Heart right ventricle (tissue), 16 donors: ENCODE measurements at regions not wholly inside any gene's neighbourhood (a gene's known extent, or its start where the extent isn't known, plus 50 kb on each side); places are given as distances from the start of the nearest gene placed in this dataset.

Experiments used
- ATAC-seq, 8 donors: fragments of 200-7000 bp; cut with Tn5 transposase; one replicate each; pipeline ENCODE4 v1.9.1; 2020; ENCODE audit warnings: mild to moderate bottlenecking in 8 of 8, moderate library complexity in 8 of 8, moderate number of reproducible peaks in 1 of 8
- DNase-seq, 2 donors: peaks; one replicate each; pipeline ENCODE4 v3.0.0-alpha.2; 2020
- H3K27ac ChIP-seq, 10 donors: fragments of 200-600 bp; sonication (generic) in 2 of 10; one replicate each; pipeline versions ENCODE4 v1.5.0 to v1.8.0; 2020 to 2022; ENCODE audit warnings: mild to moderate bottlenecking in 3 of 10
- H3K27me3 ChIP-seq, 7 donors: fragments of 200-600 bp; one replicate each; pipeline ENCODE4 v1.8.0; 2021 to 2022; ENCODE audit warnings: mild to moderate bottlenecking in 2 of 7
- H3K36me3 ChIP-seq, 9 donors: fragments of 200-600 bp; sonication (generic) in 1 of 9; one replicate each; pipeline versions ENCODE4 v1.5.0 to v1.8.0; 2020 to 2022; ENCODE audit warnings: mild to moderate bottlenecking in 2 of 9
- H3K4me1 ChIP-seq, 9 donors: fragments of 200-600 bp; sonication (generic) in 1 of 9; one replicate each; pipeline versions ENCODE4 v1.5.0 to v1.8.0; 2020 to 2022; ENCODE audit warnings: mild to moderate bottlenecking in 4 of 9
- H3K4me3 ChIP-seq, 10 donors: fragments of 200-600 bp; sonication (generic) in 2 of 10; one replicate each; pipeline versions ENCODE4 v1.5.0 to v1.8.0; 2020 to 2022; ENCODE audit warnings: mild to moderate bottlenecking in 7 of 10, moderate library complexity in 2 of 10
- H3K9me3 ChIP-seq, 11 donors: fragments of 200-600 bp in 10 of 11; sonication (generic) in 2 of 11; one replicate each; pipeline versions ENCODE4 v1.5.0 to v1.8.0; 2013 to 2022; ENCODE audit warnings: mild to moderate bottlenecking in 2 of 11, control low read depth in 1 of 11, moderate library complexity in 1 of 11
- CTCF ChIP-seq, 9 donors: fragments of 200-600 bp; sonication (generic) in 2 of 9; IDR thresholded peaks; one replicate each; pipeline versions ENCODE4 v1.5.0 to v1.8.0; 2021 to 2022; ENCODE audit warnings: antibody characterized with exemption in 9 of 9, mild to moderate bottlenecking in 5 of 9, moderate library complexity in 1 of 9
- WGBS, 2 donors: extraction: QIAGEN DNeasy Blood & Tissue Kit; methylation state at CpG; one replicate each; pipeline ENCODE4 v1.1.7; 2013; ENCODE audit warnings: inconsistent platforms in 1 of 2; 5-methylcytosine and 5-hydroxymethylcytosine counted together
- intact Hi-C, 10 donors: fragments of 100-400 bp; cut with DNase I; formaldehyde crosslinking; loops; one replicate each; pipeline versions ENCODE4 v1.11.1 to v1.14.2; 2022
- donor health status: Arrhythmogenic right ventricular cardiomyopathy.
- donor health status: ischemic (EF 13 %, LVEDD 7.1; RV severe dilation, severe dysfunction).
- donor health status: healthy with polysubstance abuse.
- donor health status: DM: no; HTN: yes; CAD: no.
- donor health status: DM: no; HTN: no; CAD: no.
- donor health status: ischemic (EF 25% LVEDD 6.9; RV normal size, moderate dysfunction).
- donor health status: ischemic (EF 25% LVEDD 5.7; RV mildly dilated, moderate dysfunction).
- donor health status: healthy.
- donor health status: DM: yes; HTN: yes; CAD: no.
- donor health status: Ischemic cardiomyopathy.
- donor health status: ischemic (EF 35%, LVEDD 5.7; RV mildly dilated, moderate dysfunction).
- donor health status: nonischemic (EF 11% LVEDD 7.7; RV severe dilation, severe dysfunction).
- donor health status: DM: yes; HTN: yes; CAD: no.
- donor health status: PGD.
- donor health status: ischemic (EF 29% LVEDD 5.4; RV normal size, mild dysfunction).
- donor health status: nonischemic (EF 23%, LVEDD 6.1; RV moderate dilation, normal function).

- ATAC-seq (no peak), DNase-seq (no peak)
- H3K27me3 ChIP-seq = no peaks in the 10 kb centered on the region
- H3K36me3 ChIP-seq = no peaks in the 10 kb centered on the region
- intact Hi-C loops = no loop called here
- no peak for TF ChIP-seq CTCF (IDR thresholded peaks at IDR 0.05)
- 54 to 62% methylated on average over 8 of the region's 8 CpGs for WGBS, 2 donors
- no peak overlapping the region for H3K27ac ChIP-seq
- H3K4me1 ChIP-seq = no peaks in the 10 kb centered on the region
- H3K4me3 ChIP-seq = no peak overlapping the region
- H3K9me3 ChIP-seq = peaks cover 0 to 3% (median 0%) of the 10 kb centered on the region in 11 donors
Observed at GRCh38 chr5:60185231-60186099, 291.9 kb upstream of the PDE4D start.

GRCh38 chr5:60184606-60185005, 291.1 kb upstream of the PDE4D start:
- WGBS, 2 donors = 76 to 81% methylated on average over 2 of the region's 2 CpGs
- no peak for DNase-seq
- intact Hi-C loops = no loop called here

GRCh38 chr5:60183881-60184280, 290.4 kb upstream of the PDE4D start:
- DNase-seq (no peak), ATAC-seq (no peak)
- Histone ChIP-seq H3K27ac (no peak overlapping the region), H3K4me3 (no peak overlapping the region), H3K4me1 (no peaks in the 10 kb centered on the region), H3K9me3 (peaks cover 0 to 3% (median 0%) of the 10 kb centered on the region in 11 donors), H3K36me3 (no peaks in the 10 kb centered on the region), H3K27me3 (no peaks in the 10 kb centered on the region)
- WGBS, 2 donors = 89 to 94% methylated on average over 1 of the region's 1 CpG
- TF ChIP-seq CTCF (IDR thresholded peaks at IDR 0.05) = no peak
- intact Hi-C loops = no loop called here

More at GRCh38 chr5:60184606-60185005, 291.1 kb upstream of the PDE4D start:
- Histone ChIP-seq H3K4me1 (no peaks in the 10 kb centered on the region), H3K27me3 (no peaks in the 10 kb centered on the region), H3K9me3 (peaks cover 0 to 3% (median 0%) of the 10 kb centered on the region in 11 donors), H3K27ac (no peak overlapping the region), H3K36me3 (no peaks in the 10 kb centered on the region), H3K4me3 (no peak overlapping the region)
- ATAC-seq = no peak
- TF ChIP-seq CTCF (IDR thresholded peaks at IDR 0.05) = no peak

GRCh38 chr5:60178101-60178500, 284.6 kb upstream of the PDE4D start:
- no peak for TF ChIP-seq CTCF (IDR thresholded peaks at IDR 0.05)
- DNase-seq = no peak

More at GRCh38 chr5:60178101-60178500, 284.6 kb upstream of the PDE4D start:
- Histone ChIP-seq H3K36me3 (no peaks in the 10 kb centered on the region), H3K4me1 (no peaks in the 10 kb centered on the region), H3K9me3 (peaks cover 0 to 22% (median 0%) of the 10 kb centered on the region in 11 donors), H3K4me3 (no peak overlapping the region), H3K27me3 (no peaks in the 10 kb centered on the region), H3K27ac (no peak overlapping the region)
- 48 to 50% methylated on average over 1 of the region's 1 CpG for WGBS, 2 donors
- no peak for ATAC-seq
- intact Hi-C loops = no loop called here
